ENCODE measurements at regions not wholly inside any gene's neighbourhood (a gene's known extent, or its start where the extent isn't known, plus 50 kb on each side); places are given as distances from the start of the nearest gene placed in this dataset.

- H3K27ac ChIP-seq: no peak overlapping the region
- H3K36me3 ChIP-seq: no peaks in the 10 kb centered on the region
- H3K9me3 ChIP-seq: no peaks in the 10 kb centered on the region
- H3K4me3 ChIP-seq: no peak overlapping the region
- no peaks in the 10 kb centered on the region for H3K4me1 ChIP-seq
- TF ChIP-seq EP300 (IDR thresholded peaks at IDR 0.05) (no peak), CTCF (IDR thresholded peaks at IDR 0.05) (no peak), POLR2A (IDR thresholded peaks at IDR 0.05) (no peak)
- WGBS, 2 donors: 87 to 88% methylated on average over 4 of the region's 4 CpGs
- no peak for DNase-seq (ENCODE audit: low spot score in 2 of 2)
- H3K27me3 ChIP-seq: no peaks in the 10 kb centered on the region
These were observed 190.6 kb upstream of the NTM start for GRCh38 chr11:131179836-131180235.

- no peak overlapping the region for H3K27ac ChIP-seq
- WGBS, 2 donors: 66 to 81% methylated on average over 3 of the region's 3 CpGs
- H3K4me1 ChIP-seq: peaks cover 0 to 5% (median 0%) of the 10 kb centered on the region in 4 donors
- no peak for DNase-seq (ENCODE audit: low spot score in 2 of 2)
- H3K4me3 ChIP-seq: no peak overlapping the region
- H3K9me3 ChIP-seq: no peaks in the 10 kb centered on the region
- TF ChIP-seq EP300 (IDR thresholded peaks at IDR 0.05) (no peak), POLR2A (IDR thresholded peaks at IDR 0.05) (no peak), CTCF (IDR thresholded peaks at IDR 0.05) (no peak)
- no peaks in the 10 kb centered on the region for H3K36me3 ChIP-seq
- no peaks in the 10 kb centered on the region for H3K27me3 ChIP-seq
These were observed 184.5 kb upstream of the NTM start for GRCh38 chr11:131185915-131186314.

- H3K27ac ChIP-seq: no peak overlapping the region
- DNase-seq (ENCODE audit: low spot score in 2 of 2): no peak
- no peaks in the 10 kb centered on the region for H3K27me3 ChIP-seq
- TF ChIP-seq CTCF (IDR thresholded peaks at IDR 0.05): no peak
- no peak for TF ChIP-seq EP300 (IDR thresholded peaks at IDR 0.05)
- no peak for TF ChIP-seq POLR2A (IDR thresholded peaks at IDR 0.05)
- H3K36me3 ChIP-seq: no peaks in the 10 kb centered on the region
- 39 to 42% methylated on average over 10 of the region's 10 CpGs for WGBS, 2 donors
- no peak overlapping the region for H3K4me3 ChIP-seq
- H3K9me3 ChIP-seq: no peaks in the 10 kb centered on the region
- H3K4me1 ChIP-seq: peaks cover 0 to 5% (median 0%) of the 10 kb centered on the region in 4 donors
These were observed 183.8 kb upstream of the NTM start for GRCh38 chr11:131186629-131187101.

- Histone ChIP-seq H3K36me3 (no peaks in the 10 kb centered on the region), H3K27me3 (no peaks in the 10 kb centered on the region), H3K27ac (no peak overlapping the region), H3K9me3 (no peaks in the 10 kb centered on the region), H3K4me3 (no peak overlapping the region), H3K4me1 (peaks cover 0 to 8% (median 0%) of the 10 kb centered on the region in 4 donors)
- no peak for DNase-seq (ENCODE audit: low spot score in 2 of 2)
- TF ChIP-seq EP300 (IDR thresholded peaks at IDR 0.05) (no peak), CTCF (IDR thresholded peaks at IDR 0.05) (no peak), POLR2A (IDR thresholded peaks at IDR 0.05) (no peak)
- 86% methylated on average over 5 of the region's 5 CpGs for WGBS, 2 donors
These were observed 180.0 kb upstream of the NTM start for GRCh38 chr11:131190446-131190845.

- peaks cover 0 to 19% (median 2%) of the 10 kb centered on the region in 4 donors for H3K4me1 ChIP-seq
- no peak for DNase-seq (ENCODE audit: low spot score in 2 of 2)
- H3K27me3 ChIP-seq: no peaks in the 10 kb centered on the region
- no peaks in the 10 kb centered on the region for H3K9me3 ChIP-seq
- H3K27ac ChIP-seq: no peak overlapping the region
- no peak overlapping the region for H3K4me3 ChIP-seq
- TF ChIP-seq EP300 (IDR thresholded peaks at IDR 0.05) (no peak), POLR2A (IDR thresholded peaks at IDR 0.05) (no peak), CTCF (IDR thresholded peaks at IDR 0.05) (no peak)
- WGBS, 2 donors: 71 to 72% methylated on average over 4 of the region's 4 CpGs
- no peaks in the 10 kb centered on the region for H3K36me3 ChIP-seq
These were observed 178.8 kb upstream of the NTM start for GRCh38 chr11:131191606-131192005.
